ENCODE measurements at regions not wholly inside any gene's neighbourhood (a gene's known extent, or its start where the extent isn't known, plus 50 kb on each side); places are given as distances from the start of the nearest gene placed in this dataset.

DNA sequence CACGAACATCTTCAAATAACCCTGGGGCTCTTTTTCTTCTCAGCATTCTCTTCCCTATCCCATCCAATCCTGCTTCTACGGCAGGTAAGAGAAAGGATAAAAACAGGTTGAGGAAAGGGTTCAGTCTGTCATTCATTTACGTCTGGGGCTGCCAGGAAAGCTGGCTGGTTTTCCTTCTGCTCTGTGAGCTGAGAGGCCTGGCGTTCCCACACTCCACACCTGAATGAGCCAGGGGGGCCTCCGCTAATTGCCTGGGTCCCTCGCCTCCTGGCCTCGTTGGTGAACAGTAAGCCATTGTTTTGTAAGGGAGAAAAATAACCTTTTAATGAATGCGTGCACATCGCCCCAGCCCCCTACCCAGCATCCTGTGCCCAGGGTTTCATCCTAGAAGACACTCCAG lies 70.8 kb upstream of the SIM2 start:
- H2AFZ ChIP-seq (ENCODE audit: low read depth): no peak overlapping the region
- no peaks in the 10 kb centered on the region for H3K9me2 ChIP-seq
- no peaks in the 10 kb centered on the region for H3K79me2 ChIP-seq (ENCODE audit: insufficient read depth)
- H3K4me2 ChIP-seq: no peak overlapping the region
- H4K20me1 ChIP-seq (ENCODE audit: insufficient read depth): no peaks in the 10 kb centered on the region
- no peak overlapping the region for H3K9ac ChIP-seq
- DNase-seq: no peak
- ChIA-PET CTCF (interaction anchor here (1.6 kb wide), 2 partner anchors 35 to 299 kb away, joined by 4 to 5 read pairs; no protein-coding TSS in a partner anchor), POLR2A (no interaction called here)
- H3K4me3 ChIP-seq (ENCODE audit: low read depth in 2 of 2, low read length in 1 of 2): no peak overlapping the region
- H3K4me1 ChIP-seq (ENCODE audit: control insufficient read depth in 1 of 2, insufficient read depth in 2 of 2, low read depth in 1 of 2, low read length in 1 of 2): peaks cover 0 to 12% of the 10 kb centered on the region in 2 experiments; a peak in 1 of 4 replicates
- no peak overlapping the region for H3K27ac ChIP-seq (ENCODE audit: low read depth in 2 of 2, low read length in 1 of 2)
- H3K27me3 ChIP-seq (ENCODE audit: insufficient read depth): peaks cover 20% of the 10 kb centered on the region
- H3K36me3 ChIP-seq (replicated peaks in 1 of 2; ENCODE audit: control insufficient read depth in 1 of 2, insufficient read depth in 2 of 2, low read length in 1 of 2): no peaks in the 10 kb centered on the region
- H3F3A ChIP-seq (replicated peaks; ENCODE audit: insufficient read depth): no peaks in the 10 kb centered on the region
- 40% methylated on average over 9 of the region's 9 CpGs for WGBS (ENCODE audit: low lambda C conversion rate)
- TF ChIP-seq FOXM1 (IDR thresholded peaks at IDR 0.05; ENCODE audit: low read depth) (no peak), SMC3 (IDR thresholded peaks at IDR 0.05; ENCODE audit: low read depth, low read length) (no peak), TAF1 (IDR thresholded peaks at IDR 0.05; ENCODE audit: borderline replicate concordance, low read depth, low read length) (no peak), ELF1 (IDR thresholded peaks at IDR 0.05) (no peak), JUND (IDR thresholded peaks at IDR 0.05) (no peak), RXRA (IDR thresholded peaks at IDR 0.05; ENCODE audit: borderline replicate concordance, low read depth) (no peak), USF1 (IDR thresholded peaks at IDR 0.05; ENCODE audit: borderline replicate concordance, low read depth) (no peak), SIN3A (IDR thresholded peaks at IDR 0.05; ENCODE audit: borderline replicate concordance, low read depth, low read length) (no peak), ZBTB33 (IDR thresholded peaks at IDR 0.05; ENCODE audit: borderline replicate concordance, low read depth) (no peak), FOSL2 (IDR thresholded peaks at IDR 0.05; ENCODE audit: borderline replicate concordance, low read depth) (no peak)
- H3K9me3 ChIP-seq: no peaks in the 10 kb centered on the region

DNA sequence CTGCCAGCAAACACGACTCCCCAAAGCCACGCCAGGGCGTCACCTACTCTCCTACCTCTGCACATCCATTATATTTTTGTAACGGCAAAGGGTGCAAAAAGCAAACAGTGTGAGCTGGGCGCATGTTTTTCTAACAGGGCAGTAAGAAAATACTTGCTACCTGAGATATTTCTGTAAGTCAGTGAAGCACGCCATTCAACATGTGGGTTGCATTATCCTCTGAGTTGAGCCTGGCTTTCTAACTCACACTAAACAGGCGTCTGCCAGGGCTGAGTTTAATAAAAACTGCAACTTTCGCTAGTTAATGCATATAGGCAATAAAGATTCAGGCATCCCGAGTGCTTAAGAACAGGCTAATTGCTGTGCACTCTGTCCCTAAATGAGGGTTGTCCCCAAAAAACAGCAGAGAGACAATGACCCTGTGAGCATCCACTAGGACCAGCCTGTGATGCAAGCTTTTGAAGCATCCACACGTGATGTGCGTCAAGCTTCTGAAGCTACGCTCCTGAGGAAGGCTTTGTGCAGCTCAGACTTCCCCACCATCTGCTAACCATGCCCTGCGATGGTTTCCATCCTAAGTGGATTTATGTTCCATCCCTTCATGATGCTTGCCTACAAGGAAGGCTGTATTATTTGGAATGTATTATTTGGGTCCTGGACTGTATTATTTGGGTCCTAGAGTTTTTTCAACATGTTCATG lies 70.0 kb upstream of the SIM2 start:
- no peak overlapping the region for H3K4me2 ChIP-seq
- peaks cover 29% of the 10 kb centered on the region for H3K27me3 ChIP-seq (ENCODE audit: insufficient read depth)
- no peaks in the 10 kb centered on the region for H3K9me3 ChIP-seq
- H3K9me2 ChIP-seq: no peaks in the 10 kb centered on the region
- no peaks in the 10 kb centered on the region for H3K79me2 ChIP-seq (ENCODE audit: insufficient read depth)
- WGBS (ENCODE audit: low lambda C conversion rate): 6% methylated on average over 13 of the region's 13 CpGs
- peaks cover 0 to 12% of the 10 kb centered on the region in 2 experiments; a peak in 1 of 4 replicates for H3K4me1 ChIP-seq (ENCODE audit: control insufficient read depth in 1 of 2, insufficient read depth in 2 of 2, low read depth in 1 of 2, low read length in 1 of 2)
- H3K36me3 ChIP-seq (replicated peaks in 1 of 2; ENCODE audit: control insufficient read depth in 1 of 2, insufficient read depth in 2 of 2, low read length in 1 of 2): no peaks in the 10 kb centered on the region
- no peak overlapping the region for H3K27ac ChIP-seq (ENCODE audit: low read depth in 2 of 2, low read length in 1 of 2)
- no peak overlapping the region for H3K4me3 ChIP-seq (ENCODE audit: low read depth in 2 of 2, low read length in 1 of 2)
- H2AFZ ChIP-seq (ENCODE audit: low read depth): no peak overlapping the region
- no peak for DNase-seq
- H4K20me1 ChIP-seq (ENCODE audit: insufficient read depth): no peaks in the 10 kb centered on the region
- H3F3A ChIP-seq (replicated peaks; ENCODE audit: insufficient read depth): no peaks in the 10 kb centered on the region
- ChIA-PET CTCF (interaction anchor here (1.2 to 2.6 kb wide), 5 partner anchors 14 to 298 kb away, joined by 3 to 8 read pairs (median 5); no protein-coding TSS in a partner anchor), POLR2A (no interaction called here)
- no peak overlapping the region for H3K9ac ChIP-seq
- no peak for TF ChIP-seq EP300 (IDR thresholded peaks at IDR 0.05; ENCODE audit: borderline replicate concordance in 1 of 2, low read depth in 1 of 2, low read length in 1 of 2)
- TF ChIP-seq SMC3 (IDR thresholded peaks at IDR 0.05; ENCODE audit: low read depth, low read length): no peak
- TF ChIP-seq, protein P1, sequence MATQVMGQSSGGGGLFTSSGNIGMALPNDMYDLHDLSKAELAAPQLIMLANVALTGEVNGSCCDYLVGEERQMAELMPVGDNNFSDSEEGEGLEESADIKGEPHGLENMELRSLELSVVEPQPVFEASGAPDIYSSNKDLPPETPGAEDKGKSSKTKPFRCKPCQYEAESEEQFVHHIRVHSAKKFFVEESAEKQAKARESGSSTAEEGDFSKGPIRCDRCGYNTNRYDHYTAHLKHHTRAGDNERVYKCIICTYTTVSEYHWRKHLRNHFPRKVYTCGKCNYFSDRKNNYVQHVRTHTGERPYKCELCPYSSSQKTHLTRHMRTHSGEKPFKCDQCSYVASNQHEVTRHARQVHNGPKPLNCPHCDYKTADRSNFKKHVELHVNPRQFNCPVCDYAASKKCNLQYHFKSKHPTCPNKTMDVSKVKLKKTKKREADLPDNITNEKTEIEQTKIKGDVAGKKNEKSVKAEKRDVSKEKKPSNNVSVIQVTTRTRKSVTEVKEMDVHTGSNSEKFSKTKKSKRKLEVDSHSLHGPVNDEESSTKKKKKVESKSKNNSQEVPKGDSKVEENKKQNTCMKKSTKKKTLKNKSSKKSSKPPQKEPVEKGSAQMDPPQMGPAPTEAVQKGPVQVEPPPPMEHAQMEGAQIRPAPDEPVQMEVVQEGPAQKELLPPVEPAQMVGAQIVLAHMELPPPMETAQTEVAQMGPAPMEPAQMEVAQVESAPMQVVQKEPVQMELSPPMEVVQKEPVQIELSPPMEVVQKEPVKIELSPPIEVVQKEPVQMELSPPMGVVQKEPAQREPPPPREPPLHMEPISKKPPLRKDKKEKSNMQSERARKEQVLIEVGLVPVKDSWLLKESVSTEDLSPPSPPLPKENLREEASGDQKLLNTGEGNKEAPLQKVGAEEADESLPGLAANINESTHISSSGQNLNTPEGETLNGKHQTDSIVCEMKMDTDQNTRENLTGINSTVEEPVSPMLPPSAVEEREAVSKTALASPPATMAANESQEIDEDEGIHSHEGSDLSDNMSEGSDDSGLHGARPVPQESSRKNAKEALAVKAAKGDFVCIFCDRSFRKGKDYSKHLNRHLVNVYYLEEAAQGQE (IDR thresholded peaks at IDR 0.05; ENCODE audit: low read depth, low read length): no peak
- no peak for TF ChIP-seq FOXM1 (IDR thresholded peaks at IDR 0.05; ENCODE audit: low read depth)
- TF ChIP-seq TEAD4 (IDR thresholded peaks at IDR 0.05; ENCODE audit: borderline replicate concordance, insufficient read depth): no peak
- TF ChIP-seq FOXJ3 (CRISPR knock-in tag; IDR thresholded peaks at IDR 0.05): no peak
- no peak for TF ChIP-seq RCOR1 (IDR thresholded peaks at IDR 0.05; ENCODE audit: low read length)
- TF ChIP-seq NFIC (IDR thresholded peaks at IDR 0.05; ENCODE audit: borderline replicate concordance): no peak
- no peak for TF ChIP-seq MAX (IDR thresholded peaks at IDR 0.05; ENCODE audit: low read depth)
- TF ChIP-seq GATA2 (CRISPR knock-in tag; IDR thresholded peaks at IDR 0.05): no peak
- TF ChIP-seq, protein P2, sequence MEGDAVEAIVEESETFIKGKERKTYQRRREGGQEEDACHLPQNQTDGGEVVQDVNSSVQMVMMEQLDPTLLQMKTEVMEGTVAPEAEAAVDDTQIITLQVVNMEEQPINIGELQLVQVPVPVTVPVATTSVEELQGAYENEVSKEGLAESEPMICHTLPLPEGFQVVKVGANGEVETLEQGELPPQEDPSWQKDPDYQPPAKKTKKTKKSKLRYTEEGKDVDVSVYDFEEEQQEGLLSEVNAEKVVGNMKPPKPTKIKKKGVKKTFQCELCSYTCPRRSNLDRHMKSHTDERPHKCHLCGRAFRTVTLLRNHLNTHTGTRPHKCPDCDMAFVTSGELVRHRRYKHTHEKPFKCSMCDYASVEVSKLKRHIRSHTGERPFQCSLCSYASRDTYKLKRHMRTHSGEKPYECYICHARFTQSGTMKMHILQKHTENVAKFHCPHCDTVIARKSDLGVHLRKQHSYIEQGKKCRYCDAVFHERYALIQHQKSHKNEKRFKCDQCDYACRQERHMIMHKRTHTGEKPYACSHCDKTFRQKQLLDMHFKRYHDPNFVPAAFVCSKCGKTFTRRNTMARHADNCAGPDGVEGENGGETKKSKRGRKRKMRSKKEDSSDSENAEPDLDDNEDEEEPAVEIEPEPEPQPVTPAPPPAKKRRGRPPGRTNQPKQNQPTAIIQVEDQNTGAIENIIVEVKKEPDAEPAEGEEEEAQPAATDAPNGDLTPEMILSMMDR (IDR thresholded peaks at IDR 0.05): no peak
